ENCODE measurements at regions not wholly inside any gene's neighbourhood (a gene's known extent, or its start where the extent isn't known, plus 50 kb on each side); places are given as distances from the start of the nearest gene placed in this dataset.

- no peak for TF ChIP-seq POLR2AphosphoS5 (IDR thresholded peaks at IDR 0.05)
- TF ChIP-seq POLR2A (IDR thresholded peaks at IDR 0.05), result no peak
- TF ChIP-seq, protein P1, sequence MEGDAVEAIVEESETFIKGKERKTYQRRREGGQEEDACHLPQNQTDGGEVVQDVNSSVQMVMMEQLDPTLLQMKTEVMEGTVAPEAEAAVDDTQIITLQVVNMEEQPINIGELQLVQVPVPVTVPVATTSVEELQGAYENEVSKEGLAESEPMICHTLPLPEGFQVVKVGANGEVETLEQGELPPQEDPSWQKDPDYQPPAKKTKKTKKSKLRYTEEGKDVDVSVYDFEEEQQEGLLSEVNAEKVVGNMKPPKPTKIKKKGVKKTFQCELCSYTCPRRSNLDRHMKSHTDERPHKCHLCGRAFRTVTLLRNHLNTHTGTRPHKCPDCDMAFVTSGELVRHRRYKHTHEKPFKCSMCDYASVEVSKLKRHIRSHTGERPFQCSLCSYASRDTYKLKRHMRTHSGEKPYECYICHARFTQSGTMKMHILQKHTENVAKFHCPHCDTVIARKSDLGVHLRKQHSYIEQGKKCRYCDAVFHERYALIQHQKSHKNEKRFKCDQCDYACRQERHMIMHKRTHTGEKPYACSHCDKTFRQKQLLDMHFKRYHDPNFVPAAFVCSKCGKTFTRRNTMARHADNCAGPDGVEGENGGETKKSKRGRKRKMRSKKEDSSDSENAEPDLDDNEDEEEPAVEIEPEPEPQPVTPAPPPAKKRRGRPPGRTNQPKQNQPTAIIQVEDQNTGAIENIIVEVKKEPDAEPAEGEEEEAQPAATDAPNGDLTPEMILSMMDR (IDR thresholded peaks at IDR 0.05), result no peak
These were observed 258.8 kb downstream of the FAM181B start for GRCh38 chr11:82474876-82475275.
